ENCODE measurements at regions not wholly inside any gene's neighbourhood (a gene's known extent, or its start where the extent isn't known, plus 50 kb on each side); places are given as distances from the start of the nearest gene placed in this dataset.

GRCh38 chr3:3240986-3241385 lies 61.5 kb upstream of the CRBN start (continued):
- no peak for TF ChIP-seq NFIX (CRISPR knock-in tag; IDR thresholded peaks at IDR 0.05; ENCODE audit: low read depth)
- no peak for TF ChIP-seq ZBTB7A (IDR thresholded peaks at IDR 0.05; ENCODE audit: borderline replicate concordance, control insufficient read depth, low read depth, low read length)
- TF ChIP-seq MTA1 (IDR thresholded peaks at IDR 0.05; ENCODE audit: borderline replicate concordance), result no peak
- no peak for TF ChIP-seq FOXJ2 (tag; IDR thresholded peaks at IDR 0.05)
- no peak for TF ChIP-seq CHD2 (IDR thresholded peaks at IDR 0.05; ENCODE audit: low read depth, low read length)
- TF ChIP-seq SNRNP70 (optimal IDR thresholded peaks at IDR 0.05; ENCODE audit: low read depth, low read length), result no peak
- TF ChIP-seq ZNF518B (CRISPR knock-in tag; IDR thresholded peaks at IDR 0.05), result no peak

GRCh38 chr3:3237979-3238378 lies 58.5 kb upstream of the CRBN start:
- no peak for FAIRE-seq
- no peak for TF ChIP-seq ZNF766 (CRISPR knock-in tag; conservative IDR thresholded peaks at IDR 0.05)
- TF ChIP-seq ZKSCAN3 (CRISPR knock-in tag; IDR thresholded peaks at IDR 0.05), result no peak
- no peak for TF ChIP-seq RBM22 (IDR thresholded peaks at IDR 0.05; ENCODE audit: low read depth, low read length, poor library complexity, severe bottlenecking)
- TF ChIP-seq CEBPZ (IDR thresholded peaks at IDR 0.05; ENCODE audit: borderline replicate concordance, low read depth, low read length), result no peak
- no peak for TF ChIP-seq GTF2B (IDR thresholded peaks at IDR 0.05; ENCODE audit: extremely low read depth, insufficient read length)
- TF ChIP-seq TAF7 (tag; IDR thresholded peaks at IDR 0.05), result no peak

More at GRCh38 chr3:3237979-3238378, 58.5 kb upstream of the CRBN start:
- Histone ChIP-seq H3K4me1 (replicated peaks in 1 of 2; ENCODE audit: control insufficient read depth in 2 of 2, insufficient read depth in 2 of 2, low read length in 2 of 2) (no peaks in the 10 kb centered on the region), H3K27me3 (ENCODE audit: control insufficient read depth in 2 of 2, insufficient read depth in 2 of 2, low read length in 2 of 2) (no peaks in the 10 kb centered on the region), H3K9me3 (replicated peaks; ENCODE audit: control insufficient read depth, insufficient read depth, low read depth, low read length) (no peaks in the 10 kb centered on the region), H2AFZ (ENCODE audit: low read depth, low read length) (no peak overlapping the region), H3K27ac (ENCODE audit: extremely low read depth, low read depth, low read length) (no peak overlapping the region), H3K79me2 (ENCODE audit: control insufficient read depth, insufficient read depth, low read length) (no peaks in the 10 kb centered on the region), H3K36me3 (ENCODE audit: control insufficient read depth, insufficient read depth, low read length) (no peaks in the 10 kb centered on the region), H3K4me3 (no peak overlapping the region), H3K9ac (ENCODE audit: insufficient read depth in 1 of 2, low read depth in 2 of 2, low read length in 2 of 2) (no peak overlapping the region), H4K20me1 (replicated peaks; ENCODE audit: control insufficient read depth, insufficient read depth, low read length) (no peaks in the 10 kb centered on the region), H3K4me2 (ENCODE audit: insufficient read depth, low read length) (no peak overlapping the region), H3K9me1 (ENCODE audit: control insufficient read depth, insufficient read depth, low read length) (no peaks in the 10 kb centered on the region)
- no TSS peak for BruUV-seq (replicated peaks)
- ATAC-seq, result no peak
- no peak for DNase-seq (ENCODE audit: extremely low read depth in 1 of 4, low spot score in 3 of 4)
- CTCF ChIA-PET (ENCODE audit: low intra/inter-chr PET ratio), result no interaction called here
- POLR2A ChIA-PET, result no interaction called here
- 4% methylated on average over 2 of the region's 2 CpGs for WGBS (ENCODE audit: insufficient coverage, low coverage, missing lambda C conversion rate)
- in situ Hi-C loops (cut with MboI), result no loop called here
- intact Hi-C loops (cut with micrococcal nuclease), result no loop called here

All from K562 (cell line).